ENCODE measurements at regions not wholly inside any gene's neighbourhood (a gene's known extent, or its start where the extent isn't known, plus 50 kb on each side); places are given as distances from the start of the nearest gene placed in this dataset.

DNA sequence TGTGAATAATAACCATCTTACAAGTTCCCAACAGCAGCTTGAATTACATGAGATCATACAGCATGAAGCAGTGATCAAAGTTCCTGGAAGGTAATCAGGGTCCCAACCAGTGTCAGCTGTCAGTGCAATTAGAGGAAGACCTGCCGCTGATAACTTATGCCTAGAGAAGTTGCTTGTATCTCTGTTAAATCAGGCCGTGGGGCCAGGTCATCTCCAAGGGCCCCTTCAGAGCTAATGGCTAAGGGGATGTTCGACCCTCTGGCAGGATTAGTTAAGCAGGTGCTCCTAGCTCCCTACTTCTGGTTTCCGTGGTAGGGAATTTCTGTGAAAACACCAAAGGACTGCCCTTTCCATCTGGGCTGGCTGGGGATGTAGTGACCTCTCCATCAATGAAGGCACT, 251.0 kb downstream of the FAM43A start:
- in situ Hi-C loops (cut with HindIII; ENCODE audit: extremely low pct_ligation_motif_present, low pct_unique_long_range_greater_than_20kb) (no loop called here), intact Hi-C loops (cut with micrococcal nuclease; ENCODE audit: unreplicated experiment) (no loop called here)
- H3K4me3 ChIP-seq (replicated peaks in 1 of 3; ENCODE audit: insufficient read depth in 1 of 3, low read depth in 2 of 3, low read length in 3 of 3), result no peak overlapping the region
- no peaks in the 10 kb centered on the region; the same call in 1 of the 2 replicates for H3K9me3 ChIP-seq (ENCODE audit: low read length)
- FAIRE-seq, result no peak
- H2AFZ ChIP-seq (ENCODE audit: low read length), result no peak overlapping the region
- TF ChIP-seq REL (CRISPR knock-in tag; conservative IDR thresholded peaks at IDR 0.05) (no peak), ZNF761 (CRISPR knock-in tag; conservative IDR thresholded peaks at IDR 0.05) (no peak), RARA (CRISPR knock-in tag; IDR thresholded peaks at IDR 0.05) (no peak), ZNF496 (CRISPR knock-in tag; IDR thresholded peaks at IDR 0.05; ENCODE audit: insufficient replicate concordance) (no peak), MYNN (CRISPR knock-in tag; IDR thresholded peaks at IDR 0.05; ENCODE audit: low read depth) (no peak), ZNF44 (CRISPR knock-in tag; IDR thresholded peaks at IDR 0.05) (no peak), HNRNPUL1 (IDR thresholded peaks at IDR 0.05; ENCODE audit: low read depth, low read length) (no peak), MBD4 (IDR thresholded peaks at IDR 0.05; ENCODE audit: borderline replicate concordance, low read length) (no peak), PPARG (CRISPR knock-in tag; conservative IDR thresholded peaks at IDR 0.05) (no peak), NR2F2 (IDR thresholded peaks at IDR 0.05; ENCODE audit: borderline replicate concordance, low read depth) (no peak), ZNF747 (CRISPR knock-in tag; IDR thresholded peaks at IDR 0.05; ENCODE audit: borderline replicate concordance) (no peak), ZNF230 (CRISPR knock-in tag; IDR thresholded peaks at IDR 0.05) (no peak), ZNF589 (CRISPR knock-in tag; conservative IDR thresholded peaks at IDR 0.05) (no peak), MIER2 (CRISPR knock-in tag; IDR thresholded peaks at IDR 0.05) (no peak), NCOA1 (CRISPR knock-in tag; IDR thresholded peaks at IDR 0.05) (no peak), ZBTB46 (CRISPR knock-in tag; IDR thresholded peaks at IDR 0.05; ENCODE audit: borderline replicate concordance) (no peak), ZNF850 (CRISPR knock-in tag; conservative IDR thresholded peaks at IDR 0.05) (no peak)
- TF ChIP-seq, protein P1, sequence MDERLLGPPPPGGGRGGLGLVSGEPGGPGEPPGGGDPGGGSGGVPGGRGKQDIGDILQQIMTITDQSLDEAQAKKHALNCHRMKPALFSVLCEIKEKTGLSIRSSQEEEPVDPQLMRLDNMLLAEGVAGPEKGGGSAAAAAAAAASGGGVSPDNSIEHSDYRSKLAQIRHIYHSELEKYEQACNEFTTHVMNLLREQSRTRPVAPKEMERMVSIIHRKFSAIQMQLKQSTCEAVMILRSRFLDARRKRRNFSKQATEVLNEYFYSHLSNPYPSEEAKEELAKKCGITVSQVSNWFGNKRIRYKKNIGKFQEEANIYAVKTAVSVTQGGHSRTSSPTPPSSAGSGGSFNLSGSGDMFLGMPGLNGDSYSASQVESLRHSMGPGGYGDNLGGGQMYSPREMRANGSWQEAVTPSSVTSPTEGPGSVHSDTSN (CRISPR knock-in tag; IDR thresholded peaks at IDR 0.05), result no peak
- TF ChIP-seq, protein P2, sequence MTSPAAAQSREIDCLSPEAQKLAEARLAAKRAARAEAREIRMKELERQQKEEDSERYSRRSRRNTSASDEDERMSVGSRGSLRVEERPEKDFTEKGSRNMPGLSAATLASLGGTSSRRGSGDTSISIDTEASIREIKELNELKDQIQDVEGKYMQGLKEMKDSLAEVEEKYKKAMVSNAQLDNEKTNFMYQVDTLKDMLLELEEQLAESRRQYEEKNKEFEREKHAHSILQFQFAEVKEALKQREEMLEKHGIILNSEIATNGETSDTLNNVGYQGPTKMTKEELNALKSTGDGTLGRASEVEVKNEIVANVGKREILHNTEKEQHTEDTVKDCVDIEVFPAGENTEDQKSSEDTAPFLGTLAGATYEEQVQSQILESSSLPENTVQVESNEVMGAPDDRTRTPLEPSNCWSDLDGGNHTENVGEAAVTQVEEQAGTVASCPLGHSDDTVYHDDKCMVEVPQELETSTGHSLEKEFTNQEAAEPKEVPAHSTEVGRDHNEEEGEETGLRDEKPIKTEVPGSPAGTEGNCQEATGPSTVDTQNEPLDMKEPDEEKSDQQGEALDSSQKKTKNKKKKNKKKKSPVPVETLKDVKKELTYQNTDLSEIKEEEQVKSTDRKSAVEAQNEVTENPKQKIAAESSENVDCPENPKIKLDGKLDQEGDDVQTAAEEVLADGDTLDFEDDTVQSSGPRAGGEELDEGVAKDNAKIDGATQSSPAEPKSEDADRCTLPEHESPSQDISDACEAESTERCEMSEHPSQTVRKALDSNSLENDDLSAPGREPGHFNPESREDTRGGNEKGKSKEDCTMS (CRISPR knock-in tag; conservative IDR thresholded peaks at IDR 0.05), result no peak
- TF ChIP-seq, protein P3, sequence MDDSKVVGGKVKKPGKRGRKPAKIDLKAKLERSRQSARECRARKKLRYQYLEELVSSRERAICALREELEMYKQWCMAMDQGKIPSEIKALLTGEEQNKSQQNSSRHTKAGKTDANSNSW (CRISPR knock-in tag; IDR thresholded peaks at IDR 0.05; ENCODE audit: borderline replicate concordance), result no peak
- 50% methylated on average over 2 of the region's 4 CpGs for WGBS (ENCODE audit: low lambda C conversion rate)
- no peaks in the 10 kb centered on the region for H3K79me2 ChIP-seq (ENCODE audit: insufficient read depth, low read length)
- ChIA-PET CTCF (ENCODE audit: low intra/inter-chr PET ratio, low total read pairs) (no interaction called here), POLR2A (no interaction called here)
- no peak overlapping the region for H3K27ac ChIP-seq (ENCODE audit: extremely low read length, insufficient read depth, low read length)
- no peak overlapping the region for H3K9ac ChIP-seq (ENCODE audit: insufficient read depth, low read depth, low read length)
- peaks cover 0 to 57% of the 10 kb centered on the region in 2 experiments; a peak in 3 of 5 replicates for H3K27me3 ChIP-seq (ENCODE audit: control insufficient read depth in 1 of 2, insufficient read depth in 2 of 2, low read length in 2 of 2)
- H3K4me1 ChIP-seq (ENCODE audit: insufficient read depth, low read length), result no peaks in the 10 kb centered on the region
- no peak overlapping the region for H3K4me2 ChIP-seq (ENCODE audit: low read depth, low read length)
- DNase-seq (ENCODE audit: low spot score), result no peak
- BruUV-seq (replicated peaks), result no TSS peak
- no peaks in the 10 kb centered on the region for H3K36me3 ChIP-seq (replicated peaks in 1 of 2; ENCODE audit: control insufficient read depth in 1 of 2, insufficient read depth in 2 of 2, low read length in 2 of 2)
- ATAC-seq, result no peak
- no peaks in the 10 kb centered on the region for H4K20me1 ChIP-seq (ENCODE audit: insufficient read depth, low read length)
